Spleen (tissue), 7 donors: ENCODE measurements at regions not wholly inside any gene's neighbourhood (a gene's known extent, or its start where the extent isn't known, plus 50 kb on each side); places are given as distances from the start of the nearest gene placed in this dataset.

Experiments
- POLR2A ChIP-seq, 3 donors: fragments of 450-650 bp; IDR thresholded peaks; one replicate each; pipeline ENCODE4 v1.5.1; 2017; ENCODE audit warnings: antibody characterized with exemption in 3 of 3, mild to moderate bottlenecking in 1 of 3
- TF ChIP-seq, protein P1 (sequence below), 11 experiments: fragments of 200-600 bp in 7 of 11; fragments of 450-650 bp in 4 of 11; sonication (generic) in 4 of 11; IDR thresholded peaks in 8 of 11; conservative IDR thresholded peaks in 3 of 11; 1 replicate in 7 of 11; 2 replicates in 4 of 11; pipeline versions ENCODE4 v1.4.0 to v1.8.0; 2016 to 2021; ENCODE audit warnings: antibody characterized with exemption in 11 of 11, inconsistent platforms in 4 of 11, mild to moderate bottlenecking in 1 of 11
- donor health status: DM: no; HTN: no; CAD: no; lungs with moderate emphysema.
- donor health status: DM: no; HTN: no; CAD: no.
- donor health status: DM: no; HTN: no; CAD: no.

DNA sequence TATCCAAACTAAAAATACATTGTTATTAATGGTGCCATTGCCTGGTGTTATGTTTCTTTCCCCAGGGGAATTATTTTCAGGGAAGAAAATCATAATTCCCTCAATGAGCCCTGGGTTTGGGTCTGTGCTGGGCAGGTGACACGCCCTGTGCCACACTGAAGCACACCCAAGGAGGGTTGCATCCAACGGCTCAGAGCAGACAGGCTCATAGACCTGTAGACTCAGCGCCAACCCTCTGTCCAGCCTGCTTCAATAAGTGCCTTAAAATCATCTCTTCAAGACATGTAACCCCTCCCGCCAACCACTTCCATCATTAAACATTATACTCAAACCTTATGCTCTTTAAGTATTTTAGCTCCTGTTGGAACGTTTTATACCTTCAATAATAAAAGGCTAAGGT lies 225.3 kb upstream of the CDH4 start:
- TF ChIP-seq, protein P1, sequence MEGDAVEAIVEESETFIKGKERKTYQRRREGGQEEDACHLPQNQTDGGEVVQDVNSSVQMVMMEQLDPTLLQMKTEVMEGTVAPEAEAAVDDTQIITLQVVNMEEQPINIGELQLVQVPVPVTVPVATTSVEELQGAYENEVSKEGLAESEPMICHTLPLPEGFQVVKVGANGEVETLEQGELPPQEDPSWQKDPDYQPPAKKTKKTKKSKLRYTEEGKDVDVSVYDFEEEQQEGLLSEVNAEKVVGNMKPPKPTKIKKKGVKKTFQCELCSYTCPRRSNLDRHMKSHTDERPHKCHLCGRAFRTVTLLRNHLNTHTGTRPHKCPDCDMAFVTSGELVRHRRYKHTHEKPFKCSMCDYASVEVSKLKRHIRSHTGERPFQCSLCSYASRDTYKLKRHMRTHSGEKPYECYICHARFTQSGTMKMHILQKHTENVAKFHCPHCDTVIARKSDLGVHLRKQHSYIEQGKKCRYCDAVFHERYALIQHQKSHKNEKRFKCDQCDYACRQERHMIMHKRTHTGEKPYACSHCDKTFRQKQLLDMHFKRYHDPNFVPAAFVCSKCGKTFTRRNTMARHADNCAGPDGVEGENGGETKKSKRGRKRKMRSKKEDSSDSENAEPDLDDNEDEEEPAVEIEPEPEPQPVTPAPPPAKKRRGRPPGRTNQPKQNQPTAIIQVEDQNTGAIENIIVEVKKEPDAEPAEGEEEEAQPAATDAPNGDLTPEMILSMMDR (IDR thresholded peaks at IDR 0.05 in 8 of 11, conservative IDR thresholded peaks at IDR 0.05 in 3 of 11), result no peak
- no peak for TF ChIP-seq POLR2A (IDR thresholded peaks at IDR 0.05)
